Lung (tissue), 11 donors: ENCODE measurements at regions not wholly inside any gene's neighbourhood (a gene's known extent, or its start where the extent isn't known, plus 50 kb on each side); places are given as distances from the start of the nearest gene placed in this dataset.

Source experiments
- ATAC-seq: fragments of 200-7000 bp; cut with Tn5 transposase; one replicate; pipeline ENCODE4 v1.9.1; 2020; ENCODE audit warnings: moderate number of reproducible peaks; ENCODE audit not compliant: insufficient read depth, low FRiP score
- DNase-seq, 3 donors: peaks; one replicate each; pipeline ENCODE4 v3.0.0-alpha.2; 2013 to 2017
- H3K27ac ChIP-seq, 2 donors: one replicate each; pipeline ENCODE4 v1.5.1; 2013; ENCODE audit warnings: mild to moderate bottlenecking in 2 of 2, moderate library complexity in 2 of 2, control low read depth in 1 of 2, inconsistent platforms in 1 of 2, low read depth in 1 of 2, low read length in 1 of 2
- H3K27me3 ChIP-seq, 3 donors: one replicate each; pipeline ENCODE4 v1.5.1; 2013; ENCODE audit warnings: low read length in 2 of 3; ENCODE audit not compliant: control insufficient read depth in 3 of 3, insufficient read depth in 3 of 3
- H3K36me3 ChIP-seq, 4 donors: one replicate each; pipeline ENCODE4 v1.5.1; 2013; ENCODE audit warnings: low read length in 4 of 4, mild to moderate bottlenecking in 1 of 4, moderate library complexity in 1 of 4; ENCODE audit not compliant: control insufficient read depth in 4 of 4, insufficient read depth in 4 of 4
- H3K4me1 ChIP-seq, 5 donors: one replicate each; pipeline ENCODE4 v1.5.1; 2013; ENCODE audit warnings: low read length in 5 of 5, mild to moderate bottlenecking in 2 of 5, moderate library complexity in 1 of 5; ENCODE audit not compliant: control insufficient read depth in 5 of 5, insufficient read depth in 5 of 5
- H3K4me3 ChIP-seq: one replicate; pipeline ENCODE4 v1.5.1; 2013; ENCODE audit warnings: mild to moderate bottlenecking, control low read depth, moderate library complexity
- H3K9ac ChIP-seq, 2 donors: one replicate each; pipeline ENCODE4 v1.5.1; 2013; ENCODE audit warnings: low read length in 2 of 2, control low read depth in 1 of 2; ENCODE audit not compliant: insufficient read depth in 1 of 2
- H3K9me3 ChIP-seq, 4 donors: one replicate each; pipeline ENCODE4 v1.5.1; 2013; ENCODE audit warnings: low read length in 3 of 4, mild to moderate bottlenecking in 1 of 4, moderate library complexity in 1 of 4; ENCODE audit not compliant: control insufficient read depth in 4 of 4, insufficient read depth in 3 of 4
- CTCF ChIP-seq: IDR thresholded peaks from 2 replicates; pipeline ENCODE4 v1.5.1; 2012; ENCODE audit warnings: mild to moderate bottlenecking; ENCODE audit errors: control extremely low read depth, extremely low read depth
- WGBS, 2 donors: extraction: QIAGEN DNeasy Blood & Tissue Kit; methylation state at CpG; one replicate each; pipeline ENCODE4 v1.1.7; 2013; 5-methylcytosine and 5-hydroxymethylcytosine counted together
- donor health status: control.
- donor health status: control.
- donor health status: Bipolar disorder and iron deficiency.
- donor health status: healthy.
- donor health status: DM: yes; HTN: yes; CAD: no.

GRCh38 chr5:6961123-6961522 is 247.9 kb downstream of the TENT4A start:
- H3K4me3 ChIP-seq: no peak overlapping the region
- no peak overlapping the region for H3K9ac ChIP-seq
- no peak for TF ChIP-seq CTCF
- H3K27ac ChIP-seq: no peak overlapping the region
- ATAC-seq: no peak
- H3K4me1 ChIP-seq: no peaks in the 10 kb centered on the region
- DNase-seq: no peak
- 94 to 95% methylated on average over 2 of the region's 2 CpGs for WGBS, 2 donors
- no peaks in the 10 kb centered on the region for H3K9me3 ChIP-seq
- H3K36me3 ChIP-seq: no peaks in the 10 kb centered on the region
- H3K27me3 ChIP-seq: no peaks in the 10 kb centered on the region

GRCh38 chr5:6961837-6962635 is 248.8 kb downstream of the TENT4A start:
- Histone ChIP-seq H3K27me3 (no peaks in the 10 kb centered on the region), H3K36me3 (no peaks in the 10 kb centered on the region), H3K4me3 (no peak overlapping the region), H3K9ac (no peak overlapping the region), H3K27ac (no peak overlapping the region), H3K4me1 (no peaks in the 10 kb centered on the region), H3K9me3 (no peaks in the 10 kb centered on the region)
- WGBS, 2 donors: 71 to 84% methylated on average over 12 of the region's 12 CpGs
- ATAC-seq (no peak), DNase-seq (no peak)
- TF ChIP-seq CTCF: no peak

DNA sequence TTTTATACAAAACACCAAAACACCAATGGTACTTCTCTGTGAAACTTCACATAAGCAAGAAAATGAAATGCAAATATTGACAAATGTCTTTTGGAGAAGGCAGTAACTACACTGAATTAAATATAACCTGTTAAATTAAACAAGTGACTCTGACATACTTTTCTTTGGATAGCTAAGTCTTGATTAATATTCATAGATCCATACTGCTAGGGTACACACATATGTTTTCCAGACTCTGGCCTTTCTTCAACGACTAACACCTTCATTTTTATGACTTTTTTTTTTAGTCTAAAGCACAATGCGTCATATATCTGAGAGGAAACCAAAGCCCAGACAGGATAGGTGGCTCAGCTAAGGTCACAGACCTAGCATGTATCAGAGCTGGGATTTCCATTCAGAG is 263.7 kb downstream of the TENT4A start:
- Histone ChIP-seq H3K9ac (no peak overlapping the region), H3K36me3 (no peaks in the 10 kb centered on the region), H3K4me1 (no peaks in the 10 kb centered on the region), H3K4me3 (no peak overlapping the region), H3K9me3 (peaks cover 0 to 3% (median 0%) of the 10 kb centered on the region in 4 donors), H3K27me3 (no peaks in the 10 kb centered on the region), H3K27ac (no peak overlapping the region)
- 52 to 62% methylated on average over 2 of the region's 2 CpGs for WGBS, 2 donors
- no peak for TF ChIP-seq CTCF
- DNase-seq (no peak), ATAC-seq (no peak)

GRCh38 chr5:6979061-6979460 is 265.8 kb downstream of the TENT4A start:
- Histone ChIP-seq H3K4me3 (no peak overlapping the region), H3K36me3 (no peaks in the 10 kb centered on the region), H3K9me3 (peaks cover 0 to 3% (median 0%) of the 10 kb centered on the region in 4 donors), H3K4me1 (no peaks in the 10 kb centered on the region), H3K9ac (no peak overlapping the region), H3K27me3 (no peaks in the 10 kb centered on the region), H3K27ac (no peak overlapping the region)
- ATAC-seq (no peak), DNase-seq (no peak)
- TF ChIP-seq CTCF: no peak
